Stimulated activated CD4-positive, alpha-beta T cell treated with anti-CD3 and anti-CD28 coated beads, TNF-alpha, amount 100 ng/mL, for 4 hours (primary cell): ENCODE measurements at regions not wholly inside any gene's neighbourhood (a gene's known extent, or its start where the extent isn't known, plus 50 kb on each side); places are given as distances from the start of the nearest gene placed in this dataset.
"Not testable (repeated sequence)": the region's sequence is repeated elsewhere in the genome, so short reads cannot be mapped to it uniquely, and the experiment has no call there.

ENCODE experiments used
- DNase-seq, 3 experiments: peaks; one replicate each; pipeline ENCODE4 v3.0.0-alpha.2; 2020; ENCODE audit warnings: low read depth in 3 of 3

DNA sequence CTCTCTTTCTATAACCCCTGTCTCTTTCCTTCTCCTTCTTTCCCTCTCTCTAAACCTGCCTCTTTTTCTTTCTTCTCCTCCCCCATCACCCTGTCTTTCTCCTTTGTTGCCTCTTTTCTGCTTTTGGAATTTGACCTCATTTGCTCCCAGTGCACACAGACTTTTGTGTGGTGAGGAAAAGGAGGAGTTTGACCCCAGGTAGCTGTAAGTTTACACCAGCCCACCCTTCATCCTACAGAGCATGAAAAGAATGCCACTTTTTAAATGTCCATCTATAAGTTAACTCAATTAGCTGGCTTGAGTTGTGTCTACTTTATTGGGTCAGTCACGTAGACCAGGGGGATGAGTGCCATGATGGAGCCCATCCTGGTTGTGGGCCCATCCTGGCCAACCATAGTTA lies 146.8 kb upstream of the SLC38A2 start:
- no peak for DNase-seq

DNA sequence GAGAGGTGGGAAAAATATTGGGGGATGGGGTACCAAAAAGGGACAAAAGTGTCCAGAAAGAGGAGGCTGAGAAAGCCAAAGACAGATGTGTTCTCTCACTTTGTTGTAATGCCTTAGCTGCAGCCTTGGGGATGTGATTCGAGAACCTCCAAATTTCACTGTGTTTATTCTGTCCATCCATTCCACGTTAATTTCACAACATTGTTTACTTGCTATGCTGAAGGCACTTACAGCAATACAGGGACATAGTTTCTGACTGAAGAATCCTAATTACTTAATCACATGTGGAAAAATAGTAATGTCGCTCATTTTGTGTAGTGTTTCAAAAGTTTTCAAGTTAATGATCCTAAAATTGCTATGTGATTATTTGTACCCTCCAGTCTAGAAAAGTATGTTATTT lies 146.2 kb upstream of the SLC38A2 start:
- no peak for DNase-seq

- no peak for DNase-seq
These were observed 145.6 kb upstream of the SLC38A2 start for GRCh38 chr12:46518169-46518568.

- no peak for DNase-seq
These were observed 145.0 kb upstream of the SLC38A2 start for GRCh38 chr12:46517579-46517962.

GRCh38 chr12:46516933-46517578 lies 144.5 kb upstream of the SLC38A2 start:
- DNase-seq, result no peak

GRCh38 chr12:46516238-46516932 lies 143.8 kb upstream of the SLC38A2 start:
- no peak for DNase-seq

DNA sequence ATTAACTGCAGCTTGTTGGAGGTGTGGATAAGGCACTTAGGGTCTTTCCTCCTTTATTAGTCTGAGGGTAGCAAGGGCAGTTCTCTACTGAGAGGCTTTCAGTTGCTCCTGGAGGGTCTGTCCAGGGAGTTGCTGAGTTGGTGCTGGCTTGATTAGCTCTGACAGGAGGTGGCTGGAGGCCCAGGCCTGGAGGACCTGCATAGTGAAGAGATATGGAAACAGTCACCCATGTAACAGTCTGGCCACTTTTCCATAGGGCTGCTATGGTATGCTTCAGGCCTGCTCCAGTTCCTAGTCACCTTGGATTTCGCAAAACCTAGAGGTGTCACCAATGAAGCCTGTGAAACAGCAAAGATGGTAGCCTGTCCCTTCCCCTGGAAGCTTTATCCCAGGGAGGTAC lies 143.3 kb upstream of the SLC38A2 start:
- no peak for DNase-seq

DNA sequence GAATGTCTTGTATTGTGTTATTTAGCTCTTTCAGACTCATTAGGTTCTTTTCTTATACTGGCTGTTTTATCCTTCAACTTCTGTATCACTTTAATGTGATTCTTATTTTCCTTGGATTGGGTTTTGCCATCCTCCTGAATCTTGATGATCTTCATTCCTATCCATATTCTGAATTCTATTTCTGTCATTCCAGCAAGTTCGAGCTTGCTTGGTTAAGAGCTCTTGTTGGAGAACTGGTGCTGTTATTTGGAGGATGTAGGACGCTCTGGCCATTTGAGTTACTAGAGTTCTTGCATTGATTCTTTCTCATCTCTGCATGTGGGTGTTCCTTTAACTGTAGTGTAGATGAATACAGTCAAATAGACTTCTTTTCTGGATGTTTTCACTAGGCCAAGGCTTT lies 142.3 kb upstream of the SLC38A2 start:
- no peak for DNase-seq

GRCh38 chr12:46510257-46510656 lies 137.7 kb upstream of the SLC38A2 start:
- not testable (repeated sequence) for DNase-seq

DNA sequence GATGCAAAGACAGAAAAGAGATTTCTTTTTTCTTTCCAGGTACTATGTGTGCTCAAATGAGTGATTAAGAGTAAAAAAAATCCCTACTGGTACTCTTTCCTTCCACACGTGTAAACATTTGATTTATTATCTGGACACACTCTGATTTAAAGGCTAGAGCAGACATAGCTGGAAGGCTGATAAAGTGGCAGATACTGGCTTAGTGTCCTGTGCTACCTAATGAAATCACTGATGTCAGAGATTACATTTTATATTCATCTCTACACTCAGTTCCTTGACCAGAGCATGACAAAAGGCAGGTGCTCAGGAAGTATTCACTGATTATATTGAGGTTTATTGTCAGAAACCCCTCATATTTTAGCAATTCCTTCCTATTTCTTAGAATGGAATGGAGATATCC lies 136.6 kb upstream of the SLC38A2 start:
- no peak for DNase-seq

GRCh38 chr12:46508651-46509050 lies 136.1 kb upstream of the SLC38A2 start:
- no peak for DNase-seq

GRCh38 chr12:46507766-46508165 lies 135.2 kb upstream of the SLC38A2 start:
- no peak for DNase-seq

GRCh38 chr12:46506961-46507360 lies 134.4 kb upstream of the SLC38A2 start:
- DNase-seq, result no peak

DNA sequence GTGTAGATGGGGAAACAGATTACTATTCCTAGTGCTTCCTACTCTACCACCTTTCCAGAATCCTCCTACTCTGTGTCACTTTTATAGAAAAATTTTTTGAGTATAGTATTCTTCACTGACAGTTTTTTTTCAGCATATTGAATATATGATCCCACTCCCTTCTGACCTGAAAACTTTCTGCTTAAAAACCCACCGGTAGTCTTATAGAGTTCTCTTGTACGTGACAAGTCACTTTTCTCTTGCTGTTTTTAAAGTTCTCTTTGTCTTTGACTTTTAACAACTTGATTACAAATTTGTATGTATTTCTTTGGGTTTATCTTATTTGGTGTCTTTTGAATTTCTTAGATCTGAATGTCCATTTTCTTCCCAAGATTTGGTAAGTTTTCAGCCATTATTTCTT lies 133.6 kb upstream of the SLC38A2 start:
- no peak for DNase-seq

DNA sequence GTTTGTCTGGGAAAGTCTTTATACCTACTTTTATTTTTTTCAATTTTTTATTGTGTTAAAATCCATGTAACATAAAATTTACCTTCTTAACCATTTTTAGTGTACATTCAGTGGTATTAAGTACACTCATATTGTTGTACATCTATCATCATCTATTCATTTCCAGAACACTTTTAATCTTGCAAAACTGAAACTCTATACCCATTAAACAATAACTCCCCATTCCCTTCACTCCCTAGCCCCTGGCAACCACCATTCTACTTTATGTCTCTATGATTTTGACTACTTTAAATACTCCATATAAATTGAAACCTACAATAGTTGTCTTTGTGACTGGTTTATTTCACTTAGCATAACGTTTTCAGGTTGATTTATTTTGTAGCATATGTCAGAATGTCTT lies 131.9 kb upstream of the SLC38A2 start:
- DNase-seq, result no peak

DNA sequence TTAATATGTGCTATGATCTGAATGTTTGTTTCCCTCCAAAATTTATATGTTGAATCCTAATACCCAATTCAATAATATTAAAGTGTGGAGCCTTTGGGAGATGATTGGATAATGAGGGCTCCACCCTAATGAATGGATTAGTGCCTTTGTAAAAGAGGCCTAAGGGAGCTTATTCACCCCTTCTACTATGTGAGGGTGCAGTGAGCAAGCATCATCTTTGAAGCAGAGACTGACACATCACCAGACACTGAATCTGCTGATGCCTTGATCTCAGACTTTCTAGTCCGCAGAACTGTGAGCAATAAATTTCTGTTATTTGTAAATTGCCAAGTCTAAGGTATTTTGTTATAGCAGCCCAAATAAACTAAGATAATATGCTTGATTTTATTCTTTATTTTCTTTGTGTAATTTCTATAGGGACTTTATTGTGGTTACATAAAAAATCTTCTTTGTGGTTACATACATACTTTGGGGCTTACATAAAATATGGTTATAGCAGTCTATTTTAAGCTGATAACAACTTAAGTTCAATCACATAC lies 131.1 kb upstream of the SLC38A2 start:
- DNase-seq, result no peak

- no peak for DNase-seq
These were observed 128.1 kb upstream of the SLC38A2 start for GRCh38 chr12:46500673-46501072.

DNA sequence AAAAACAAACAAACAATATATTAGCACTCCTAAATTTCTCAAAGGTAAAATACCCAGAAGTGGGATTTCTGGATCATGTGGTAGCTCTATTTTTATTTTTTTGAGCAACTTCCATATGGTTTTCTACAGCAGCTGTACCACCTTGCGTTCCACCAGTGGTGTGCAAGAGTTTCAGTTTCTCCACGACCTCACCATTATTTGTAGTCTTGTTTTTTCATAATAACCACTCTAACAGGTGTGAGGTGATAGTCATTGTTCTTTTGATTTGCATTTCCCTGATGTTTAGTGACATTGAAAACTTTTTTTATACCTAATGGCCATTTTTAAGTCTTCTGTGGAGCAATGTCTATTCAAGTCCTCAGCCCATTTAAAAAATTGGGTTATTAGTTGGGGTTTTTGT lies 127.3 kb upstream of the SLC38A2 start:
- DNase-seq, result no peak

- no peak for DNase-seq
These were observed 126.7 kb upstream of the SLC38A2 start for GRCh38 chr12:46499226-46499625.

DNA sequence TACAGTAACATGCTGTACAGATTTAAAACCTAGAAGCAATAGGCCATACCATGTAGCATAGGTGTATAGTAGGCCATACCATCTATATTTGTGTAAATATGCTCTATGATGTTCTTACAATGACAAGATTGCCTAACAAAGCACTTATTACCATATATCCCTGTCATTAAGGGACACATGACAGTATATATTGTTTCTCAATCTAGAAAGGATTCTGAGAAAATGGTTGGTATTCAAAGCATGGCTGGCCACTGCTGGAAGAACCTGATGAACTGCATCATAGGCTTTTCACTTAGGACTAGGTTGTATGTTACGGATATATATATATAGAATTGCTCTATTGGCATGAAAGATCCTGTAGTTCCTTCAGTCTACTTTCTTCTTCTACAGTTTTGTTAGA lies 125.2 kb upstream of the SLC38A2 start:
- DNase-seq, result no peak

DNA sequence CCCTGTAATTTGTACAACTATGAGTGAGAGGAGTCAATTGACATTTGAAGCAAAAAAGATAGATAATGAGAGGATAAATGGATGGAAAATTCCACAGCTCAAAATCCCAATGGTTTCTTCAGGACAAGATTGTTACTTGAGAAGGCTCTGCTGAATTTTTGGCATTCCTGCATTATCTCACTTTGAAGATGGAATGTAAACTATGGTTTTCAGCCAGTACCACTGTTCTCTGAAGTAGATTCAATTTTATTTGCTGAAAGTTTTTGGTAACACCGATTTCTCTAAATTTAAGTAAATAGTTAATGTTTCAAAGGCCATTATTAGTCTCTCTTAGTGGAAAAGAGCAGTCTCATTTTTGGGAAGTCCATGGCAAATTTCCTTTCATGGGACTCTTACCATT lies 121.9 kb upstream of the SLC38A2 start:
- no peak for DNase-seq

GRCh38 chr12:46493834-46494181 lies 121.2 kb upstream of the SLC38A2 start:
- no peak for DNase-seq

- DNase-seq, result no peak
These were observed 120.7 kb upstream of the SLC38A2 start for GRCh38 chr12:46493150-46493833.
